CD4-positive, alpha-beta T cell treated with Interleukin-17A for 4 hours (primary cell): ENCODE measurements at regions not wholly inside any gene's neighbourhood (a gene's known extent, or its start where the extent isn't known, plus 50 kb on each side); places are given as distances from the start of the nearest gene placed in this dataset.
"Not testable (repeated sequence)": the region's sequence is repeated elsewhere in the genome, so short reads cannot be mapped to it uniquely, and the experiment has no call there.

Experiments
- DNase-seq: peaks from one replicate; pipeline ENCODE4 v3.0.0-alpha.2; 2020; ENCODE audit warnings: mixed read lengths

DNA sequence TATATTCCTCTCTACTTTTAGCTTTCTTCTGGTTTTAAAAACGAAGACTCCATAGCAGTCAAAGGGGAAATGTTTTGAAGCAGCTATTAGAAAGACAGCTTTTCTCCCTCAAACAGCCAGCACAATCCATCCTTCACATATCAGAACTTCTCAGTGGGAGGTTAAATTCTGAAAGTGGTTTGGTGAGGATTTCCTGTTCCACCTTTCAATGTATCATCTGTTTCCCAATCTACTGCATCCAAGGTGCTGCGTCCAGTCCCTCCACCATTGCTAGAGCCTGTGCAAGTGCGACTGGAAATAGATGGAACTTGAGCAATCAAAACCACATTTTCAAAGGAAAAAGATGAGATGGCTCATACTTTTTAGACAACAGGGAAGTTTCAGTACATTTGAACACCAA lies 508.3 kb upstream of the ARID1B start:
- DNase-seq, result no peak

DNA sequence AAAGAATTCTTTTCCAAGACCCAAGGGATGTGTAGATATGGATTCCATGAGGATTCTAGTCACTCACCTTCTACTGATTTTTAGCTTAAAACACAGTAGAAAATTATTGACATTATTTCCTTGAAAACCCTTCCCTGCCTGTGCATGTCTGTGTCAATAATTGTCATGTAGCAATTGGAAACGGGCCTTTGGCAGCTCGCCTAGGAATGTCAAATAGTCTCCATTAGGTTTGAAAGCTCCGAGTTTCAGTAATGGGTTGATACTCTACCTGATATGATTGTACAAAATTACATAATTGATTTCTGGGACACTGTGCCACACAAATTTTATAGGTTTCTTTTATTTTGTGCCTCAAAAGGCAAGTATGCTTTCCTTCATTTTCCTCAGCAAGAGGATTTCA lies 515.2 kb upstream of the ARID1B start:
- no peak for DNase-seq

DNA sequence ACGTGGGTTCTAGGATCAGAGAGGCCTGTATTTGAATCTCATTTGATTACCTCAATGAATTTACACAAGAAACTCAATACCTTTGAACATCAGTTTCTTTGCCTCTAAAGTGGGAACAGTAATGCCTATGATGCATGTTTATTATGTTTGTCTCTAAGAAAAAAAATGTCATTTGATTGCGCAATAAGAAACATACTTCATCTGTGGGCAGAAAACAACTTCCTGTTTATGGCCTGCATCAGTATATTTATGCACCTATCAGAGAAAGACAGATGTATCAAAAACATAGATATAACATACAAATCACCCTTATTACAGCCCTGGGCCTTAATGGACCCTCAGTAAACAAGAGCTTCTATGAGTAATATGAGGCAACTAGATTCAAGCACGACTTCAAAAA lies 516.4 kb upstream of the ARID1B start:
- no peak for DNase-seq

DNA sequence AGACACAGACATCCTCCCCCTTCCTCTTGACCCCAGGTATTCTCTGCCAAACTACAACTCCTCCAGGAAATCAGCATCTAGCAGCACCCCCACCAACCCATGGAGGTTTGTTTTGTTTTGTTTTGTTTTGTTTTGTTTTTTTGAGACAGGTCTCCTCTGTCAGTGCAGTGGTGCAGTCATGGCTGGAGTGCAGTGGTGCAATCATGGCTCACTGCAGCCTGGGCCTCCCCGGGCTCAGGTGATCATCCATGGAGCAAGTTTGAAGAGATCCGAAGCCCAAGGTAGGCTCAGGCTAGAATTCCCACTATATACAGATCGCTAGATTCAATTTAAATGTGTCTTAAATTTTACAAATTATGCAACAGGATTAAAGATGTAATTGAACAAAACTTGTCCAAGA lies 518.2 kb upstream of the ARID1B start:
- DNase-seq, result no peak

DNA sequence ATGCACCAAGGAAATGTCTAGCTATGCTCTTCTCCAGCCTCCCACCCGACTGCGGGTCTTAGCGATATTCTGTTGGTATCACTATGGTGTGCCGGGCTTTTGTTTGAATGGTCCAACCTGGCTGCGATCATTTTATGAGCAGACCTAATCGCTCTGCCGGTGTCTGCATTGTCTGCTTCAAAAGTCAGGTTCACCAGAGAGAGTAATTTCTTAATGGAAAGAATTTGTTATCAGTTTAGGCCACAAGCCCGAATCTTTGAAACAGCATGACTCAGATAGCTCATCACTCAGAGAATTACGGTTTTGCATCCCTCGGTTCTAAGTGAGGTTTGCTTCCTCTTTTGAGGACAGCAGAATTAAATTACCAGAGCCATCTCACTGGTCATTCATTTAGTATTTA lies 521.0 kb upstream of the ARID1B start:
- no peak for DNase-seq

DNA sequence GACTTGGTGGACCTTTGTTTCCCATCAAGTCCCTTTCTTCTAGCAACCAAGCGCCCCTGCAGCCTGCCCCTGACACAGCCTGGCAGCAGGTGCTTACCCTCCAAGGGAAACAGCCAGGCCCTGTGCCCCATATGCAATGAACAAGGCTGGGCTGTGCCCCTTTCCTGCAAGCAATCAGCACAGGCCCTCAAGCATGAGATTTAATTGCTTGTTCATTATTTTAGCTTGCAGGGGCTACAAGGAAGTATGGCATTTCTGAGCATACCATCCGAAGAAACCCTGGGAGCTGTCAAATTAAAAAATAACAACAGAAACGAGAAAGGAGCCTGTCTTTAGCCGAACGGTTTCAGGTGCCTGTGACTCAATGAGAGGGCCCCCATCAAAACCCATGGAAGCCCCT lies 522.9 kb upstream of the ARID1B start:
- no peak for DNase-seq

DNA sequence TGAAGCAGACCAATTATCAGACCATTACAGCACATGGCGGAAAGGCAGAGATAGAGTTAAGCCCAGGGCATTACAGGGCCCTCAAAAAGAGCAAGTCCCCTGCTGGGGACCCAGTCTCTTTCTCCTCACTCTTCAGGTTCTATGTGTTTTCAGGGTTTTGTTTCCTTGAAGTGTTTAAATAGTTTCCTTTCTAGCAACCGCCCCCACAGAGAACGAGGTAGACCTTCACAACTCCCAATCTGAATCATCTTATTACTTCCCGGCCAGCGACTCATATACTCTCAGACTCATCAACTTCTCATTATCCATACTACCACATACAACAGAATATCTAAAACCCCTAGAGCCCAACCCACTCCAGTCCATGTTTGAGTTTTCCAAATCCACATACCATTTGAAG lies 526.6 kb upstream of the ARID1B start:
- DNase-seq, result no peak

DNA sequence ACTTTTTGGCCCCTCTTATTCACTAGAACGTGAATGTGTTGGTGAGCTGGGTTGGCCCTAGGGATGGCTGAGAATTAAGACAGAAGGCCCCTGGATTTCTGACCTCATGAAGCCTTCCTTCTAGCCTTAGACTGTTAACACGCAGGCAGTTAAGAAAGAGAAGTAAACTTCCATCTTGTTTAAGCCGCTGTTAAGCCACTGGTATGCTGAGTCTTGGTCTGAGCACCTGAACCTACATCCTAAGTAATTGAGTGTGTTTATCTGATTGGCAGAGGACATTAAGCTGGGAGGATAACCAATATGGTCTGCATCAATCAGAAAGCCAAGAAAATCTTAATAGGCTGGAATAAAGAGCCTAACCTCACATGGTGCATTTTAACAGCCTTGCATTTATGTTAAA lies 535.0 kb upstream of the ARID1B start:
- no peak for DNase-seq

DNA sequence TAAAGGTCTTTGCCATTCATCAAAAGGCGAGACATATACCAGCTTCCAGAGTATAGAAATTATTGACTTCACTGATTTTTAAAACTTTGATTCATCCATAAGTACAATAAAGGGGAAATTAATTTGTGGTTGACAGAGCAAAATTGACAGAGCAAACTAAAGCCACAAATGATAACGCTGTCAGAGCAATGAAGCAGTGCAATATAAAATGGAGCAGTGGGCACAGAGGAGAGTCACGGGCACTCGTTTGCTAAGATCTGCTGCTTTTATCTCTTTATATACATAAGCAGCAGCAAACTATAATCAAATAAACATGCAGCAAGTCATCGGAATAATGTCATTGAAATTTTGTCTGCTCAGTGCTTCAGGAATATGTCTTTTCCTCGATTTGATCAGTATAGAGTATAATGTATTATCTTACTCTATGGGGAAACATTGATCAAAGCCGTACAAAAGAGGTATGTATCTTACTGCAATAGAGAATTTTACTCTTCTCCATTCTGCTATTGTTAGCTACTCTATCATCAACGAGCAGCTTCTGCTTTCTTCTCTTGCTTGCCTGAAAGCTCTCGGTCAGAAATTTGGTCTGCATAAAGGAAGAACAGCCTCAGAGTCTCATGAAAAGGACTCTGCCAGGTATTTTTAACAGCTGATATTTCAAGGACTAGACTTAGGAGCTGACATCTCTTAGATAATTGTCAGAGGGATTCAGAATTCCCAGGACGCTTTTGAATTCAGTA lies 546.0 kb upstream of the ARID1B start:
- DNase-seq, result no peak

DNA sequence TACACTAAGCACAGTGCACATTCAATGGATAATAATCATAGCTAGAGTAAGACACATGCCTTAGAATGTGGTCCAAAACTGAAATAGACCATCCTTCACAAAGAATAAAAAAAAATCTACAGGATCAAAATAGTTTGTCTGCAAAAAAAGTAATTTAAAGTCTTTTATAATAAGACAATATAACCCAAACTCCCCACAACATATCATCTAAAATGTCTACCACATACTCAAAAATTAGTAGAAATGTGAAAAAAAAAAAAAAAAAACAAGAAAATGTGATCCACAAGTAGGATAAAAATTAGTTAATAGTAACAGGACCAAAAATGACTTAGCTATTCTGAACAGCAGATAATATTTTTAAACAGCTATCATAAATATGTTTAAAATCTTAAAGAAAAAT lies 557.2 kb upstream of the ARID1B start:
- no peak for DNase-seq

DNA sequence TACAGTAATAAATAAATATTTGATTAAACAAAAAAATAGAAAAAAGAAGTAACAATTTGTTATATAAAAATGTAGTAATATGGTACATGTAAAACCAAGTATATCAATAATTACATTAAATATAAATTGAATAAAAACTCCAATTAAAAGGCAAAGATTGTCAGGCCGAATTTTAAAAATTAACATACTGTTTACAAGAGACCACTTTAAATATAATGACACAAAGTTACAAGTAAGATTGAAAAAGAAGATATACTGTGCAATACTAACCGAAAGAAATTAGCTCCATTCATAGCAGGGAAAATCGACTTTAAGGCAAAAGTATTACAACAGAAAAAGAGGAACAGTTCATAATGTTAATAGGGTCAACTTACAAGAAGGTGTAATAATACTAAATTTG lies 571.5 kb upstream of the ARID1B start:
- DNase-seq, result no peak

DNA sequence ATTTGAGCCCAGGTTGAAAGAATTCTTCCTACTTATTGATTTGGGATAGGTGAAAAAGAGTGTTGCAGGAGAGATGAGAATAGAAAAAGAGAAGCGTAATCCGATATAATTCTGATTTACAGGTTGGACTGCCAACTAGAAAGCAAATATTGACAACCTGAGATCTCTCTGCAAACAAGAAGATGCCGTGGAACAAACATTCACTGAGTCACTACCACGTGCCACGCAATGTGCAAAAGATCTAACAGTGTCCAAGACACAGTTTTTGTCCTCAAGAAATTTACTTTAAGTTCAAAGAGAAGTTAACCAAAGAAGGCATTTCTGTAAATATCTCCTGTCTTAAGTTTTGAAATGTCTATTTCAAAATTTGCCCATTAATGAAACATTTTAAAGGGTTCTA lies 578.0 kb upstream of the ARID1B start:
- no peak for DNase-seq

DNA sequence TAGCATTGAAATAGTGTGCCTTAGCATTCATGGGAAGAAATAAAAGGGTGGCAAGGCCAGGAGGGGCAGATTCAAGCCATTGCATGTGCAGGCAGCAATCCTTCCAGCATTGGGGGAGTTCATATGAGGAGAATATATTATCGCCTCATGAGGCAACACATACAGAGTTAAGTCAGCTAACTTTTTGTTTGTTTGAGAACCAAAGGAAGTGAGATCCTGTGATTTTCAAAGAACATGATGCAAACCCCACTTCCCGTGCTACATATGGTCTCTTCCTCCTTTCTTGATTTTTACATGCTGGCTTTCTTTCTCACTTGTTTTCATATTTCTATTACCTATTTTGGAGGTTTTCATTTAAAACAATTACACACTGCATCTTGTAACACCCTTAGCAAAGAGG lies 579.7 kb upstream of the ARID1B start:
- DNase-seq, result no peak

DNA sequence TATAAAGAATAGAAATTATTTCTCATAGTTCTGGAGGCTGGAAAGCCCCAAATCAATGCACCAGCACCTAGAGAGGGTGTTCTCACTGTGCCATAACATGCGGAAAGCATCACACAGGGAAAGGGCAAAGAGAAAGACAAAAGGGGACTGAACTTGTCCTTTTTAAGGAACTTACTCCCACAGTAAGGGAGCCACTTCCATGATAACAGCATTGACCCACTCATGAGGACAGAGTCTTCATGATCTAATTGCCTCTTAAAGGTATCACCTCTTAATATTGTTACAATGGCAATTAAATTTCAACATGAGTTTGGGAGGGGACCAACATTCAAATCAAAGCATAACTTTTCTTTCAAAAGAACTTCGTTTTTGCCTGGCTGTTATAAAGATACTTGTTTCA lies 582.2 kb upstream of the ARID1B start:
- no peak for DNase-seq

DNA sequence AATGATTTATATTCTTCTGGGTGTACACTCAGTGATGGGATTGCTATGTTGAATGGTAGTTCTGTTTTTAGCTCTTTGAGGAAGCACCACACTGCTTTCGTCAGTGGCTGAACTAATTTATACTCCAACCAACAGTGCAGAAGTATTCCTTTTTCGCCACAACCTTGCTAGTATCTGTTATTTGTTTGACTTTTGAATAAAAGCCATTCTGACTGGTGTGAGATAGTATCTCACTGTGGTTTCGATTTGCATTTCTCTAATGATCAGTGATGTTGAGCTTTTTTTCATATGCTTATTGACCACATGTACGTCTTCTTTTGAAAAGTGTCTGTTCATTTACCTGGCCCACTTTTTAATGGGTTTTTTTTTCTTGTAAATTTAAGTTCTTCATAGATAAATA lies 583.8 kb upstream of the ARID1B start:
- no peak for DNase-seq

DNA sequence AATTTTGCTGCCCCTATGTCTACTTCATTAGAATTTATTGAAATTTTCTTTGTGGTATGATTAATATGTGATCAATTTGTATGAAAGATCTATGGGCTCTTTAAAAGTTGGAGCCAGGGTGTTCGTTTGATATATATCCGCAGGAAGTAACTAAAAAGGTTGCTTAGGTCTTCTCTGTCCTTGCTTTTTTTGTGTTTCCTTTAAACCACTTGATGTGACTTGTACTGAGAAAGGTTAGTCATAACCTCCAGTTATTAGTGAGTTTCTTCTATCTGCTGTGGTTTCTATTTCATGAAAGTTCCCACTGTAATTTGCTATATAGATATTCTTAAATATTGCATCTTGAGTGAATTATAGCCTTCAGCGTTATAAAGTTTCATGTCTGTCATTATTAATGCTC lies 585.3 kb upstream of the ARID1B start:
- DNase-seq, result no peak

DNA sequence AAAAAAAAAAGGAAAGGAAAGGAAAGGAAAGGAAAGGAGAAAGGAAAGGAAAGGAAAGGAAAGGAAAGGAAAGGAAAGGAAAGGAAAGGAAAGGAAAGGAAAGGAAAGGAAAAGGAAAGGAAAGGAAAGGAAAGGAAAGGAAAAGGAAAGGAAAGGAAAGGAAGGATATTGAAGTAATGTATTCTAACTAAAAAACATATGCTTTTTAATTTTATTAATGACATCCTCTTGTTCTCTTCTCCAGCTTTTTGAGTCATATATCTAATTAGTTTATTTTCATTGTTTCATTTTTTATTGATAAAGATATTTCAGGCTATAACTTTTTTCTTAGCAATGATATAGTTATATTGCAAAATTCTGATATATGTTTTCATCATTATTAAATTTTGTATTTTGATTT lies 585.8 kb upstream of the ARID1B start:
- DNase-seq, result not testable (repeated sequence)

DNA sequence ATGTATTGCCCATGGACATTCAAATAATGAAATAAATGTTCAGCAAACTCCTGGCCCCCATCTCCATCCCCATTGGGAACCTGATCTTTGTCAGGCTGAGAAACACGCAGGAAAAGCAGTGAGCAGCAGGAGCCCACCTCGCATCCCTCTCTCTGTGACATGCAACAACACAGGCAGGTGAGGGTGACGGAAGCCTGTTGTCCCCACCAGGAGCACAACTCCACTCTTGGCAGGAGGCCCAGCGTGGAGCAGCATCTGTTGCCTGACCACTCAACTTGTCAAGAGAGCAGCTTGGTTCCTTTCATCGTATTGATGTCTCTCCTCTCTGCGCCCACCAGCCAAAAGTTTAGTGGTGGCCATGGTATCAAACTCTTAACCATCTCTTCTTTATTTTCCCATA lies 586.9 kb upstream of the ARID1B start:
- DNase-seq, result no peak

DNA sequence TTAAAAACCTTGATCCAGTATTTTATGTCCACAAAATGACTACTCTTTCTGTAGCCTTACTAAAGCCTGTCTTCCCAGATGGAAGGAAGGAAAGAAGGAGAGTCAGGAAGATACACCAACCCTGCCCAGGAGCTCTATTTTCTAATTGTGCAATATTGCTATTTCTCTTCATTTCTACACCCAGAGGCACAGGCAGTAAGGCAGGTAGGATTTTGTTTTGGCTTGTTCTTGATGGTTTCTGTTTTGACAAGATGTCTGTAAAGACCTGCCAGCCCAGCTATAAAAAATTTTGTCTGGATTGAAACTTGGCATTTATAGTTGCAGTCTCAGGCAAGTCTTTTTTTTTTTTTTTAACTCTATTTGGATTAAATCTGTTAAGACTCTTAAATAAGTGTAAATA lies 587.5 kb upstream of the ARID1B start:
- DNase-seq, result no peak

DNA sequence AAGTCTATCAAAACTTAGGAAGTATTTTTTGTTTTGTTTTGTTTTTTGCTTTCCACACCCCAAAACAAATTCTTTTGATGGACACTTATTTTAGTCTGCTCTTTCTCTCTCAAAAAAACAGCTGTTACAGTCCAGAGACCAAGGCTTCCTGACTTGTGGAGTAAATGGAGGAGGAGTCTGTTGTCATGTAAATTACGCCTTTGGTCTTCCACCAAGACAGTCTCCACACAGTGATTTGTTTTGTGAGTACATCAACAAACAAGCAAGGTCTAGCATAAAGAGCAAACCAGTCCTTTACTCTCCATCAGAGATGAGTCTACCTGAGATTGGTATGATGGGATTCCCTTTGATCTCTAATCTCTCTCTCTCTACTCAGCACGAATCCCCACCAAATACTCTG lies 588.0 kb upstream of the ARID1B start:
- no peak for DNase-seq

DNA sequence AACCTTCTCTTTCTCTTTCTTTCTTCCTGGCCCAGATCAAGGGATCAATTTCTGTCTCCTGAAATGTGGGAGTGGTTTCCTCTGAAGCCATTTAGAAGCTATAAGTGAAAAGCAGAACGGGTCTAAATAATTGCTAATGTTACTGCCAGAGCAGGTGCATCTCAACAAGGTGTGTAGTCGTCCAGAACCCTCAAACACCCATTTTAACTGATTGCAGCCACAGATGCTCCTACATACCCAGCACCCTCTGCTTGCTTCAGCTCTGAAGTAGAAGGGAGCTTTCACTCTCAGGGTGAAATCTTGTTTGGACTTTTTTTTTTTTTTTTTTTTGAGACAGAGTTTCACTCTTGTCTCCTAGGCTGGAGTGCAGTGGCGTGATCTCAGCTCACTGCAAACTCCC lies 592.1 kb upstream of the ARID1B start:
- DNase-seq, result no peak

DNA sequence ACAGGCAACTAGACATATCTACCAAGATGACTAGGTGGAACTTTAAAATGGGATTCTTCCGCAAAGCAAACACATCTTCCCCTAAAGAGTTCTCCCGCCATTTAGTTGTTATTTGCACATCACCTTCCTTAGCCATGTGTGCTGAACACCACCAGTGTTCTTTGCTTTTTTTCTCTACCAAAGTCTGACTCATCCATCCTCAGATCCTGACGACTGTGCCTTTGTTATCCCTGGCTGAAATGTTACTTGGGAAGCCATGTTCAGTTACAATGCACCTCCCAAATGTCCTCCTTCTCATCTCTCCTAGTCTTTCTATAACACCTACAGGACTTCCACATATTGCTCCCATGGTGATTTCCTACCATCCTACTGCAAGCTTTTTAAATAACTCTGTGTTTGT lies 593.5 kb upstream of the ARID1B start:
- no peak for DNase-seq

DNA sequence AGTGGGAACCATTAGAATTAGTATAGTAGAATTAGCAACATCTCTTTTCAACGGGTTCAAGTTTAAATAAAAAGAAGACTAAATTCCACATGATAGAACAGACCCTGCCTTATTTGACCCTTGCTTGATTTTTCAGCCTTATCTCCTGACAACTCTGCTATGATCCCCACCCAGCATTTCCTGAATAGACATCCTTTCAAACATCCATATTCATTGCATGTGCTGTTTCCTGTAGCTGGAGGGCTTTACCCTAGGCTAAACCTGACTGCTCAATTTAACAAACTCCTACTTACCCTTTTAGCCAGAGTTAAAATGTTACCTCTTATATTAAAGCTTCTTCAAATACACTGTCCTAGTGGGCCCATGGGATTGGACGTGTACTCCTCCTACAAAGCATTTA lies 594.8 kb upstream of the ARID1B start:
- no peak for DNase-seq

DNA sequence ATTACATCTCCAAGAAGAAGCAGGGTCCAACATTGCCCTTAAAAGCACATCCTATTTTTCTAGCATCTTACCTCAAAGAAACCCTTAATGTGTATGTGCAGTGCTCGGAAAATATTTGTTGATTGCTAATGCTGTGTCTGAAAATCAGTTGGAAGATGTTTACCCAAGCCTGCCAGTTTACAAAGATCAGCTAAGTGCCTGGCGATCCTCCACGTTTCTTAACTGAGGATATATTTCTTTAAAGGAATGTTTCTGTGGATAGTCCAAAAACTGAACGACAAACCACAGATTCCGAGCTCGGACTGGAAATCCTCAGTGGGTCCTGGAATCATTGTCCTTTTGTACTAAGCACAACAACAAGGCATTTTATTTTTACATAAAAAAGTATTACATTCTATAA lies 595.7 kb upstream of the ARID1B start:
- no peak for DNase-seq

DNA sequence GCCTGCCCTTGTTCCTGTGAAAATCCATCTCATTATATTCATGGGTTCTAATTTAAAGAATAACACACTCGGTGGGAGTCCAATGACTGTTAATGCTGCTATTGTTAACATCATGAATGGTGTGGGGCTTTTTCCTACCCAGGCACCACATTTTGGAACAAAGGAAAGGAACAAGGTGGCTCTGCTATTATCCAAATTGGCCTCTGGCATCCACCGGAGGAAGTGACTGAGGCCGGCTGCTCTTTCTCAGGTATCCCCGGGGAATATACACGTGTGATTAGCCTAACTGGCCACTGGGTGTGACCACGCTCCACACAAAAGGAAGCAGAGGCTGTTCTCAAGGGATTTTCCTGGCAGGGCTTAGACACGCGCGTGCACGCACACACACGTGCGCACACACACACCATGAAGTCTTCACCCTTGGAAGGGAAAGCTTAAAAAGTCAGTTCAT lies 601.2 kb upstream of the ARID1B start:
- DNase-seq, result no peak

DNA sequence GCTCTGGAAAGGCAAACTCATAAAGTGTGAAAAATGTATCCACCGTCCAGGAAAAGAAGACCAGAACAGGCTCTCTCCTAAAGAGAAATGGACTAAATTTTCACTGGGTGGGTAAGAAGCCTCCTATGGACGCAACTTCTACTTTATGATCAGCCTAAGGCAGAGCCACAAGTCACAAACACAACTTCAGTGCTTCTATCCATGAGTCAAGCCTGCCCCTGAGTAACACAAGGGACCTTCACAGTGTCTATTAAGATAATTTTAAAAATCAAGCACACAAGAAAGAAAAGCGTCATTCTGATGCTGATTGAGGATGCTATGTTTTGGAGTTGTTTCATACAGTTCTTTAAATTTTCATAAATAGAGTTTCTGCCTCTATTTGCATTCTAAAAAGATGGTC lies 601.7 kb upstream of the ARID1B start:
- DNase-seq, result no peak
